ENCODE measurements at regions not wholly inside any gene's neighbourhood (a gene's known extent, or its start where the extent isn't known, plus 50 kb on each side); places are given as distances from the start of the nearest gene placed in this dataset.

- Histone ChIP-seq H3K4me3 (no peak overlapping the region), H3K27me3 (no peaks in the 10 kb centered on the region), H3K9me3 (no peaks in the 10 kb centered on the region), H3K36me3 (no peaks in the 10 kb centered on the region), H3K4me1 (no peaks in the 10 kb centered on the region), H3K27ac (no peak overlapping the region)
- intact Hi-C loops (cut with DNase I; ENCODE audit: low total_unique reads): no loop called here
- no peak for DNase-seq (ENCODE audit: low spot score in 2 of 2)
- TF ChIP-seq CTCF (IDR thresholded peaks at IDR 0.05) (no peak), POLR2AphosphoS5 (IDR thresholded peaks at IDR 0.05) (no peak), POLR2A (IDR thresholded peaks at IDR 0.05) (no peak)
These were observed 125.4 kb upstream of the DIO2 start for GRCh38 chr14:80336608-80337106.

- Histone ChIP-seq H3K27ac (no peak overlapping the region), H3K36me3 (no peaks in the 10 kb centered on the region), H3K27me3 (no peaks in the 10 kb centered on the region), H3K9me3 (peaks cover 0 to 3% of the 10 kb centered on the region in 2 donors), H3K4me1 (no peaks in the 10 kb centered on the region), H3K4me3 (no peak overlapping the region)
- no peak for DNase-seq (ENCODE audit: low spot score in 2 of 2)
- no peak for TF ChIP-seq POLR2AphosphoS5 (IDR thresholded peaks at IDR 0.05)
- no peak for TF ChIP-seq CTCF (IDR thresholded peaks at IDR 0.05)
- TF ChIP-seq POLR2A (IDR thresholded peaks at IDR 0.05): no peak
- intact Hi-C loops (cut with DNase I; ENCODE audit: low total_unique reads): no loop called here
These were observed 114.4 kb upstream of the DIO2 start for GRCh38 chr14:80325688-80326087.

GRCh38 chr14:80325112-80325511, 113.8 kb upstream of the DIO2 start:
- Histone ChIP-seq H3K36me3 (no peaks in the 10 kb centered on the region), H3K4me3 (no peak overlapping the region)
- intact Hi-C loops (cut with DNase I; ENCODE audit: low total_unique reads): no loop called here

GRCh38 chr14:80324649-80325048, 113.3 kb upstream of the DIO2 start:
- H3K27me3 ChIP-seq: no peaks in the 10 kb centered on the region
- no peak overlapping the region for H3K27ac ChIP-seq
- no peaks in the 10 kb centered on the region for H3K36me3 ChIP-seq
- H3K4me1 ChIP-seq: no peaks in the 10 kb centered on the region
- H3K4me3 ChIP-seq: no peak overlapping the region
- H3K9me3 ChIP-seq: peaks cover 0 to 3% of the 10 kb centered on the region in 2 donors
- intact Hi-C loops (cut with DNase I; ENCODE audit: low total_unique reads): no loop called here
- no peak for DNase-seq (ENCODE audit: low spot score in 2 of 2)
- TF ChIP-seq POLR2A (IDR thresholded peaks at IDR 0.05) (no peak), CTCF (IDR thresholded peaks at IDR 0.05) (no peak), POLR2AphosphoS5 (IDR thresholded peaks at IDR 0.05) (no peak)

More at GRCh38 chr14:80325112-80325511, 113.8 kb upstream of the DIO2 start:
- peaks cover 0 to 3% of the 10 kb centered on the region in 2 donors for H3K9me3 ChIP-seq
- no peak overlapping the region for H3K27ac ChIP-seq
- TF ChIP-seq CTCF (IDR thresholded peaks at IDR 0.05) (no peak), POLR2AphosphoS5 (IDR thresholded peaks at IDR 0.05) (no peak), POLR2A (IDR thresholded peaks at IDR 0.05) (no peak)
- no peak for DNase-seq (ENCODE audit: low spot score in 2 of 2)
- no peaks in the 10 kb centered on the region for H3K4me1 ChIP-seq
- no peaks in the 10 kb centered on the region for H3K27me3 ChIP-seq

- H3K36me3 ChIP-seq: no peaks in the 10 kb centered on the region
- no peaks in the 10 kb centered on the region for H3K27me3 ChIP-seq
- TF ChIP-seq POLR2A (IDR thresholded peaks at IDR 0.05): no peak
- no peak for TF ChIP-seq CTCF (IDR thresholded peaks at IDR 0.05)
- no peak for TF ChIP-seq POLR2AphosphoS5 (IDR thresholded peaks at IDR 0.05)
- DNase-seq (ENCODE audit: low spot score in 2 of 2): no peak
- H3K4me3 ChIP-seq: no peak overlapping the region
- H3K4me1 ChIP-seq: no peaks in the 10 kb centered on the region
- intact Hi-C loops (cut with DNase I; ENCODE audit: low total_unique reads): no loop called here
- no peak overlapping the region for H3K27ac ChIP-seq
- H3K9me3 ChIP-seq: peaks cover 0 to 3% of the 10 kb centered on the region in 2 donors
These were observed 111.8 kb upstream of the DIO2 start for GRCh38 chr14:80323038-80323665.

Measured in breast epithelium (tissue), 4 donors.